ENCODE measurements at regions not wholly inside any gene's neighbourhood (a gene's known extent, or its start where the extent isn't known, plus 50 kb on each side); places are given as distances from the start of the nearest gene placed in this dataset.

- Histone ChIP-seq H3K9ac (no peak overlapping the region), H3K79me2 (ENCODE audit: insufficient read depth) (no peaks in the 10 kb centered on the region), H3K36me3 (ENCODE audit: low read depth) (no peaks in the 10 kb centered on the region), H3K4me1 (ENCODE audit: insufficient read depth) (peaks cover 8% of the 10 kb centered on the region; the same call in 1 of the 2 replicates), H2AFZ (no peak overlapping the region), H3K4me2 (ENCODE audit: unreplicated experiment) (no peak overlapping the region), H4K20me1 (ENCODE audit: insufficient read depth) (no peaks in the 10 kb centered on the region), H3K4me3 (no peak overlapping the region), H3K9me3 (ENCODE audit: low read depth) (no peaks in the 10 kb centered on the region), H3F3A (ENCODE audit: insufficient read depth) (no peaks in the 10 kb centered on the region), H3K9me2 (ENCODE audit: insufficient read depth) (no peaks in the 10 kb centered on the region), H3K27me3 (replicated peaks; ENCODE audit: insufficient read depth) (no peaks in the 10 kb centered on the region), H3K27ac (no peak overlapping the region)
- TF ChIP-seq EZH2 (IDR thresholded peaks at IDR 0.05; ENCODE audit: insufficient read depth, poor library complexity, severe bottlenecking) = no peak
- in situ Hi-C loops (cut with MboI) = no loop called here
- WGBS, 2 experiments (ENCODE audit: low coverage in 1 of 2, low lambda C conversion rate in 2 of 2, missing lambda C conversion rate in 2 of 2) = 82 to 84% methylated on average over 3 of the region's 3 CpGs
- DNase-seq = no peak
These were observed 367.8 kb upstream of the ID2 start for GRCh38 chr2:8314063-8314462.

- WGBS, 2 experiments (ENCODE audit: low coverage in 1 of 2, low lambda C conversion rate in 2 of 2, missing lambda C conversion rate in 2 of 2) = 29 to 32% methylated on average over 7 of the region's 7 CpGs
- in situ Hi-C loops (cut with MboI) = no loop called here
- Histone ChIP-seq H3K9me3 (ENCODE audit: low read depth) (no peaks in the 10 kb centered on the region), H3K4me3 (no peak overlapping the region), H3K4me1 (ENCODE audit: insufficient read depth) (peaks cover 19% of the 10 kb centered on the region), H3K27ac (no peak overlapping the region), H3F3A (ENCODE audit: insufficient read depth) (0 out of 2 replicates have a peak, but pooled peaks cover 6% of the 10 kb centered on the region), H3K36me3 (ENCODE audit: low read depth) (no peaks in the 10 kb centered on the region), H3K79me2 (ENCODE audit: insufficient read depth) (no peaks in the 10 kb centered on the region), H3K27me3 (replicated peaks; ENCODE audit: insufficient read depth) (no peaks in the 10 kb centered on the region), H3K9ac (no peak overlapping the region; the same call in 1 of the 2 replicates), H4K20me1 (ENCODE audit: insufficient read depth) (no peaks in the 10 kb centered on the region), H3K4me2 (ENCODE audit: unreplicated experiment) (peak overlapping the region; percentile 30), H2AFZ (peak overlapping the region; percentile 14; the same call in 1 of the 2 replicates), H3K9me2 (ENCODE audit: insufficient read depth) (no peaks in the 10 kb centered on the region)
- peak; percentile 86 for DNase-seq
- no peak for TF ChIP-seq EZH2phosphoT487 (IDR thresholded peaks at IDR 0.05; ENCODE audit: insufficient read depth, low read depth)
These were observed 366.2 kb upstream of the ID2 start for GRCh38 chr2:8315531-8316165.

- H3K36me3 ChIP-seq (ENCODE audit: low read depth) = no peaks in the 10 kb centered on the region
- no peak overlapping the region for H2AFZ ChIP-seq
- H3K4me2 ChIP-seq (ENCODE audit: unreplicated experiment) = peak overlapping the region; percentile 30
- no peaks in the 10 kb centered on the region for H3K9me2 ChIP-seq (ENCODE audit: insufficient read depth)
- 0 out of 2 replicates have a peak, but pooled peaks cover 6% of the 10 kb centered on the region for H3F3A ChIP-seq (ENCODE audit: insufficient read depth)
- peaks cover 19% of the 10 kb centered on the region for H3K4me1 ChIP-seq (ENCODE audit: insufficient read depth)
- no peak overlapping the region for H3K4me3 ChIP-seq
- no peaks in the 10 kb centered on the region for H3K27me3 ChIP-seq (replicated peaks; ENCODE audit: insufficient read depth)
- no peak for TF ChIP-seq EZH2phosphoT487 (IDR thresholded peaks at IDR 0.05; ENCODE audit: insufficient read depth, low read depth)
- TF ChIP-seq EZH2 (IDR thresholded peaks at IDR 0.05; ENCODE audit: insufficient read depth, poor library complexity, severe bottlenecking) = no peak
- 3 to 30% methylated on average over 1 of the region's 1 CpG for WGBS, 2 experiments (ENCODE audit: low coverage in 1 of 2, low lambda C conversion rate in 2 of 2, missing lambda C conversion rate in 2 of 2)
- in situ Hi-C loops (cut with MboI) = no loop called here
- H3K27ac ChIP-seq = no peak overlapping the region
- no peak for DNase-seq
- no peaks in the 10 kb centered on the region for H3K9me3 ChIP-seq (ENCODE audit: low read depth)
- no peaks in the 10 kb centered on the region for H4K20me1 ChIP-seq (ENCODE audit: insufficient read depth)
- no peak overlapping the region; the same call in 1 of the 2 replicates for H3K9ac ChIP-seq
- H3K79me2 ChIP-seq (ENCODE audit: insufficient read depth) = no peaks in the 10 kb centered on the region
These were observed 365.5 kb upstream of the ID2 start for GRCh38 chr2:8316356-8316755.

GRCh38 chr2:8317418-8317817 is 364.4 kb upstream of the ID2 start:
- Histone ChIP-seq H3K9me2 (ENCODE audit: insufficient read depth) (no peaks in the 10 kb centered on the region), H3K4me1 (ENCODE audit: insufficient read depth) (peaks cover 19% of the 10 kb centered on the region), H4K20me1 (ENCODE audit: insufficient read depth) (no peaks in the 10 kb centered on the region), H2AFZ (no peak overlapping the region), H3K79me2 (ENCODE audit: insufficient read depth) (no peaks in the 10 kb centered on the region), H3F3A (ENCODE audit: insufficient read depth) (0 out of 2 replicates have a peak, but pooled peaks cover 6% of the 10 kb centered on the region), H3K36me3 (ENCODE audit: low read depth) (no peaks in the 10 kb centered on the region), H3K9ac (no peak overlapping the region), H3K27ac (no peak overlapping the region), H3K9me3 (ENCODE audit: low read depth) (no peaks in the 10 kb centered on the region), H3K4me2 (ENCODE audit: unreplicated experiment) (no peak overlapping the region), H3K4me3 (no peak overlapping the region), H3K27me3 (replicated peaks; ENCODE audit: insufficient read depth) (no peaks in the 10 kb centered on the region)
- no peak for TF ChIP-seq EZH2phosphoT487 (IDR thresholded peaks at IDR 0.05; ENCODE audit: insufficient read depth, low read depth)
- no peak for TF ChIP-seq EZH2 (IDR thresholded peaks at IDR 0.05; ENCODE audit: insufficient read depth, poor library complexity, severe bottlenecking)
- no peak for DNase-seq
- in situ Hi-C loops (cut with MboI) = no loop called here
- 80 to 83% methylated on average over 10 of the region's 10 CpGs for WGBS, 2 experiments (ENCODE audit: low coverage in 1 of 2, low lambda C conversion rate in 2 of 2, missing lambda C conversion rate in 2 of 2)

All from GM23248 (cell line).